Neural cell (in vitro differentiated cells): ENCODE measurements at regions not wholly inside any gene's neighbourhood (a gene's known extent, or its start where the extent isn't known, plus 50 kb on each side); places are given as distances from the start of the nearest gene placed in this dataset.

Source experiments
- H2AFZ ChIP-seq: fragments of 200-600, 300-800 bp; sonication (generic), shearing (Covaris generic); 2 replicates; pipeline ENCODE4 v1.6.0; 2014; ENCODE audit warnings: low read depth, mild to moderate bottlenecking, antibody characterized with exemption, low read length, moderate library complexity
- H3F3A ChIP-seq: fragments of 200-600 bp; shearing (Covaris generic); 2 replicates; pipeline ENCODE4 v1.6.1; 2016; ENCODE audit warnings: mild to moderate bottlenecking, moderate library complexity, mixed read lengths, antibody characterized with exemption, low read length; ENCODE audit not compliant: insufficient read depth, poor library complexity, severe bottlenecking
- H3K27ac ChIP-seq: fragments of 200-600, 300-800 bp; sonication (generic), shearing (Covaris generic); 2 replicates; pipeline ENCODE4 v1.5.1; 2014; ENCODE audit warnings: mild to moderate bottlenecking, low read length, moderate library complexity
- H3K27me3 ChIP-seq: fragments of 300-800, 200-600 bp; sonication (generic), shearing (Covaris generic); 2 replicates; pipeline ENCODE4 v1.6.0; 2014; ENCODE audit warnings: mild to moderate bottlenecking, low read depth, low read length, moderate library complexity; ENCODE audit not compliant: insufficient read depth
- H3K36me3 ChIP-seq: fragments of 300-800, 200-600 bp; sonication (generic), shearing (Covaris generic); 2 replicates; pipeline ENCODE4 v1.5.1; 2014; ENCODE audit warnings: mild to moderate bottlenecking, antibody characterized with exemption, low read length, moderate library complexity; ENCODE audit not compliant: insufficient read depth
- H3K4me2 ChIP-seq: fragments of 300-800, 200-600 bp; sonication (generic), shearing (Covaris generic); 2 replicates; pipeline ENCODE4 v1.6.0; 2014; ENCODE audit warnings: mild to moderate bottlenecking, low read length
- H3K4me3 ChIP-seq: fragments of 300-800, 200-600 bp; sonication (generic), shearing (Covaris generic); 2 replicates; pipeline ENCODE4 v1.5.1; 2014; ENCODE audit warnings: mild to moderate bottlenecking, low read length, moderate library complexity
- H3K79me2 ChIP-seq: fragments of 200-600 bp; shearing (Covaris generic); replicated peaks from 2 replicates; pipeline ENCODE4 v1.6.0; 2014; ENCODE audit warnings: mild to moderate bottlenecking, low read length, moderate library complexity; ENCODE audit not compliant: insufficient read depth
- H3K9ac ChIP-seq: fragments of 300-800, 200-600 bp; sonication (generic), shearing (Covaris generic); 2 replicates; pipeline ENCODE4 v1.6.1; 2016; ENCODE audit warnings: mild to moderate bottlenecking, low read length, mixed read lengths
- H3K9me2 ChIP-seq: fragments of 200-600 bp; shearing (Covaris generic); 2 replicates; pipeline ENCODE4 v1.6.1; 2016; ENCODE audit warnings: mild to moderate bottlenecking, low read length, mixed read lengths; ENCODE audit not compliant: insufficient read depth
- H3K9me3 ChIP-seq: fragments of 200-600, 300-800 bp; sonication (generic), shearing (Covaris generic); 2 replicates; pipeline ENCODE4 v1.6.1; 2016; ENCODE audit warnings: mild to moderate bottlenecking, mixed run types, low read length, moderate library complexity, mixed read lengths
- H4K20me1 ChIP-seq: fragments of 200-600 bp; shearing (Covaris generic); 2 replicates; pipeline ENCODE4 v1.6.1; 2016; ENCODE audit warnings: mild to moderate bottlenecking, mixed run types; ENCODE audit not compliant: insufficient read depth
- CTCF ChIP-seq: fragments of 450-650 bp; IDR thresholded peaks from 2 replicates; pipeline ENCODE4 v1.5.1; 2014; ENCODE audit warnings: antibody characterized with exemption, mild to moderate bottlenecking, moderate library complexity; ENCODE audit not compliant: poor library complexity, severe bottlenecking
- EP300 ChIP-seq: fragments of 450-650 bp; conservative IDR thresholded peaks from 2 replicates; pipeline ENCODE4 v1.6.1; 2014; ENCODE audit warnings: antibody characterized with exemption, mild to moderate bottlenecking, moderate library complexity; ENCODE audit not compliant: poor library complexity, severe bottlenecking
- EZH2 ChIP-seq: fragments of 200-600, 300-800 bp; shearing (Covaris generic), sonication (generic); IDR thresholded peaks from 2 replicates; pipeline ENCODE4 v1.6.1; 2014; ENCODE audit warnings: antibody characterized with exemption, low read length, borderline replicate concordance, mild to moderate bottlenecking; ENCODE audit not compliant: insufficient read depth, poor library complexity, severe bottlenecking
- MXI1 ChIP-seq: fragments of 450-650 bp; conservative IDR thresholded peaks from 2 replicates; pipeline ENCODE4 v1.6.1; 2014; ENCODE audit warnings: antibody characterized with exemption, mild to moderate bottlenecking; ENCODE audit not compliant: poor library complexity, severe bottlenecking
- POLR2AphosphoS5 ChIP-seq: IDR thresholded peaks from 2 replicates; pipeline ENCODE4 v1.6.1; 2012
- RAD21 ChIP-seq: fragments of 450-650 bp; conservative IDR thresholded peaks from 2 replicates; pipeline ENCODE4 v1.6.1; 2014; ENCODE audit warnings: antibody characterized with exemption, mild to moderate bottlenecking, moderate library complexity
- REST ChIP-seq: IDR thresholded peaks from 2 replicates; pipeline ENCODE4 v1.6.1; 2012; ENCODE audit warnings: borderline replicate concordance
- SMC3 ChIP-seq: fragments of 450-650 bp; conservative IDR thresholded peaks from 2 replicates; pipeline ENCODE4 v1.6.1; 2014; ENCODE audit warnings: antibody characterized with exemption, mild to moderate bottlenecking, moderate library complexity; ENCODE audit not compliant: poor library complexity
- TAF1 ChIP-seq: IDR thresholded peaks from 2 replicates; pipeline ENCODE4 v1.6.1; 2012; ENCODE audit warnings: low read depth

DNA sequence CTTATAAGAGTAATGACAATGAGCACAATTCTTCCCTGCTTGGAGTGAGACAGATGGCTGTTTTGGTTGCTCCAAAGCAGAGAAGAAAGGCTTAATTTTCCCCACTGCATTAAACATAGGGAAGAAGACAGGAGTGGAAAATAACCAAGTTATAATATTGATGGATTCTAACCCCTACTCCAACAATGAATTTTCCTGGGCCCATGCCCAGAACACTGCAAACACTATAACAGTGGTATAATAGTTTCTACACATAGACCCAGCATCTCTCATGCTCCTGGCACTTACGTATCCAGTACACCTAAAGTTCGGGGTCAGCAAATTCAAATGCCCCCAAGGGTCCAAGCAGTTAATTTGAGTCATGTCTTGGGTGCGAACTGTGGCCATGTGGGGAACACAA, 613.4 kb downstream of the PLCL1 start:
- H3K9ac ChIP-seq, result no peak overlapping the region
- H3K9me3 ChIP-seq, result no peaks in the 10 kb centered on the region
- no peaks in the 10 kb centered on the region for H4K20me1 ChIP-seq
- no peaks in the 10 kb centered on the region for H3K79me2 ChIP-seq
- no peak overlapping the region for H2AFZ ChIP-seq
- TF ChIP-seq RAD21 (no peak), MXI1 (no peak), POLR2AphosphoS5 (no peak), EP300 (no peak), REST (no peak), EZH2 (no peak), SMC3 (no peak), CTCF (no peak), TAF1 (no peak)
- no peak overlapping the region for H3K4me2 ChIP-seq
- H3K27me3 ChIP-seq, result no peaks in the 10 kb centered on the region
- no peak overlapping the region for H3K4me3 ChIP-seq
- H3K27ac ChIP-seq, result no peak overlapping the region
- H3K9me2 ChIP-seq, result no peaks in the 10 kb centered on the region
- H3F3A ChIP-seq, result no peaks in the 10 kb centered on the region
- no peaks in the 10 kb centered on the region for H3K36me3 ChIP-seq

DNA sequence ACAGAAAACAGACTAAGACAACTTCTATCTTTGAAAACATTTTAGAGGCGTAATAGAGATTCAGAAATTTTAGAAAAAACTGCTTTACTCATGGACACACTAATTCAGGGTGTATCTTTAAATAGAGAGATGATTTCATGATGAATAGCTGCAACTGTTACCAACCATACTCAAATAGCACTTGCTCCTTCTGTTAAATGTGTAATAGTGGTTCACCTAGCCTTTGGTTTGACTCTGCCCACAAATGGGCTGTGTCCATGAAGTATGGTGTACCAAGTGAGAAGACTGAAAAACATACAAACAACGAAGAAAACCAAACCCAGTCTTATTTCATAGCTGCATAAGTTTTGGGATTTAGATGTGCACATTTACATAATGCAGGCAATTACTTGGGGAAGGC, 610.6 kb downstream of the PLCL1 start:
- no peak overlapping the region for H3K27ac ChIP-seq
- no peaks in the 10 kb centered on the region for H4K20me1 ChIP-seq
- H3K9ac ChIP-seq, result no peak overlapping the region
- H3K27me3 ChIP-seq, result no peaks in the 10 kb centered on the region
- no peak overlapping the region for H2AFZ ChIP-seq
- H3K36me3 ChIP-seq, result no peaks in the 10 kb centered on the region
- H3F3A ChIP-seq, result no peaks in the 10 kb centered on the region
- H3K79me2 ChIP-seq, result no peaks in the 10 kb centered on the region
- H3K4me3 ChIP-seq, result no peak overlapping the region
- TF ChIP-seq SMC3 (no peak), EZH2 (no peak), MXI1 (no peak), RAD21 (no peak), REST (no peak), CTCF (no peak), TAF1 (no peak)
- H3K9me3 ChIP-seq, result no peaks in the 10 kb centered on the region
- H3K4me2 ChIP-seq, result no peak overlapping the region
- H3K9me2 ChIP-seq, result no peaks in the 10 kb centered on the region
